ENCODE measurements at regions not wholly inside any gene's neighbourhood (a gene's known extent, or its start where the extent isn't known, plus 50 kb on each side); places are given as distances from the start of the nearest gene placed in this dataset.

DNA sequence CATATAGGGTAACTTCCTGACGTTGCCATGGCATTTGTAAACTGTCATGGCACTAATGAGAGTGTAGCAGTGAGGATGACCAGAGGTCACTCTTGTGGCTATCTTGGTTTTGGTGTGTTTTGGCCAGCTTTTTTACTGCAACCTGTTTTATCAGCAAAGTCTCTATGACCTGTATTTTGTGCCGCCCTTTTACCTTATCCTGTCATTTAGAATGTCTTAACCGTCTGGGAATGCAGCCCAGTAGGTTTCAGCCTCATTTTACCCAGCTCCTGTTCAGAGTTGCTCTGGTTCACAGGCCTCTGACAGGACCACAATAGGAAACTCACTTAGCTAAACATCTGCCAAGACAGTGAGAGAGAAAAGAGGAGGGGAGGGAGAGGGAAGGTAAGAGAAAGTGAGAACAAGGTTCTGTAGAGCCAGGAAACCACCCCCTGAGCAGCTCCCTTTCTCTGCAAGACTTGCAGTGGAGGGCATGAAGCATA, 64.8 kb upstream of the PLEKHG3 start:
- Histone ChIP-seq H3K9me3 (no peaks in the 10 kb centered on the region), H3K4me3 (no peak overlapping the region), H3K36me3 (no peaks in the 10 kb centered on the region), H3K27me3 (no peaks in the 10 kb centered on the region)
- DNase-seq: no peak

DNA sequence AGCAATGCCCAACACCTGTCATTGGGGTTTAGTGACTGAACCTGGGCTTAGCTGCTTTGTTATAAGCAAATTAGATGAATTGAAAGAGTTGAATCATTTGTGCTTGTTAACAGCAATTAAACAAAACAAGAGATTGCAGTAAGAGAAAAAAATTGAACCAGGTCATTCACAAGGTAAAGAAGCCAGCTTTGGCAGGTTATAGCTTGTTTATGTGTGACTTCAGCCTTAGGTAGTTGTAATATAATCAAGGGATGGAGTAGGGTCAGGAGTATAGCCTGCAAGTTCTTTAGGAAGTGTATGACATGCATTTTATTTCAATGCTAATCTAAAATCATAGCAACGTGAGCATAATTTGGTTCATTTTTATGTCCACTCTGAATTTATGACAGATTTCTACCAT, 63.4 kb upstream of the PLEKHG3 start:
- DNase-seq: no peak
- Histone ChIP-seq H3K27me3 (no peaks in the 10 kb centered on the region), H3K4me3 (no peak overlapping the region), H3K9me3 (no peaks in the 10 kb centered on the region), H3K36me3 (no peaks in the 10 kb centered on the region)

DNA sequence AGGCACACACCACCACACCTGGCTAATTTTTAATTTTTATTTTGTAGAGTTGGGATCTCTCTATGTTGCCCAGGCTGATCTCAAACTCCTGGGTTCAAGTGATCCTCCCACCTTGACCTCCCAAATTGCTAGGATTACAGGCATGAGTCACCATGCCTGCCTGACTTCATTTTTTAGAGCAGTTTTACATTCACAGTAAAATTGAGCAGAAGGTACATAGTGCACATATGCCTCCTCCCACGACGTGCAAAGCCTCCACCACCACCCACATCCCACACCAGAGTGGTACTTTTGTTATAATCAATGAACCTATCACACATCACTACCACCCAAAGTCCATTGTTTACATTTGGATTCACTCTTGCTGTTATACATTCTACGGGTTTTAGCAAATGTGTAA, 62.5 kb upstream of the PLEKHG3 start:
- no peaks in the 10 kb centered on the region for H3K9me3 ChIP-seq
- DNase-seq: no peak

DNA sequence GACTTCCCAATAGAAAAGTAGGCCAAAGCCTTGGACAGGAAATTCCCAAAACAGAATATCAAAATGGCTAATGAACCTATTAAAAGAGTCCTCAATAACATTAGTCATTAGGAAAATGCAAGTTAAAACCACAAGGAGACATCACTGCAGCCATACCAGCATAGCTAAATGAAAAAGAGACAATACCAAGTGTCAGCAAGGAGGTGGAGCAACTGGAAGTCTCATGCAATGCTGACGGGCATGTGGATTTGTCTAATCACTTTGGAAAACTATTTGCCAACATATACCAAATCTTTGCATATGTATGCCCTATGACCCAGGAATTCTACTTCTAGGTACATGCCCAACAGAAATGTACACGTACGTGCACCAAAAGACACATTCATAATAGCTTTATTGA, 60.5 kb upstream of the PLEKHG3 start:
- no peak for DNase-seq
- H3K36me3 ChIP-seq: no peaks in the 10 kb centered on the region
- H3K27me3 ChIP-seq: no peaks in the 10 kb centered on the region
- no peak overlapping the region for H3K4me3 ChIP-seq
- no peaks in the 10 kb centered on the region for H3K9me3 ChIP-seq

More for the DNA sequence above, 62.5 kb upstream of the PLEKHG3 start:
- Histone ChIP-seq H3K36me3 (no peaks in the 10 kb centered on the region), H3K4me3 (no peak overlapping the region), H3K27me3 (no peaks in the 10 kb centered on the region)

DNA sequence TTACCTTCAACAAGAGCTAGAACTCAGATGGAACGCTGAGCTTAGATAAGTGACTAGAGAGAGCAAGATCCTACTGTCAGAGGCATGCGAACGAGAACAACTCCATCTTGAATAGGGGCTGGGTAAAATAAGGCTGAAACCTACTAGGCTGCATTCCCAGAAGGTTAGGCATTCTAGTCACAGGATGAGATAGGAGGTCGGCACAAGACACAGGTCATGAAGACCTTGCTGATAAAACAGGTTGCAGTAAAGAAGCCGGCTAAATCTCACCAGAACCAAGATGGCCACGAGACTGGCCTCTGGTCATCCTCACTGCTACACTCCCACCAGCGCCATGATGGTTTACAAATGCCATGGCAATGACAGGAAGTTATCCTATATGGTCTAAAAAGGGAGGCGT, 59.6 kb upstream of the PLEKHG3 start:
- no peaks in the 10 kb centered on the region for H3K36me3 ChIP-seq
- H3K4me3 ChIP-seq: no peak overlapping the region
- DNase-seq: no peak
- H3K27me3 ChIP-seq: no peaks in the 10 kb centered on the region
- no peaks in the 10 kb centered on the region for H3K9me3 ChIP-seq

DNA sequence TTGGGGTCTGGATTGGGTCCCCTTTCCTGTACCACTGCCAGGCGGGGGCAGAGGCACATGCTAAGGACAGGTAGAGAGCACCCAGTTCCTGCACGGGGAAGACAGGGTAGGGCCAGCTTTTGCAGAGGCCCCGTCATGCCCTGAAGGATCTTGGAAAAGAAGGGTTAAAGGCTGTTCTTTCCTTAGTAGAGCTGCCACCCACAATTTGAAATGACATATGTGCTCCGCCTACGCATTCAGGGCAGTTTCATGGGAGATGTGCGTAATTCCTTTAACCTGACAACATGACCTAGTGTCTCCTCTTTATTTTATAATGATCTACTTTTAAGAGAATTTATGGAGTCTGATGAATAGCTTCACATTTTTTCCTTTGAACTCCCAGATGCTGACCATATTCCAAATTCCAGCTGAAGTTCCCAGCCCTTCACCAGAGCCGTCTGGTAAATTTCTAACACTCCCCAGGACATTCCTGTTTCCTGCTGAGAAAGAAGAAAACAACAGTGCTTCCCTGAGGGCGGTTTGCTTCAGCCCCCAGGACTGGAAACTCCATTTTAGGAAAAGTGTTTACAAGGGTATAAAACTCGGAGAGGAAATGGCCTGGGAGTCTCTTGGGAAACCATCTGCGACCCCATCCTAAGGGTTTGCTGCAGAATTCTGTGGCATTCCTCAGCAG, 58.9 kb upstream of the PLEKHG3 start:
- Histone ChIP-seq H3K4me3 (no peak overlapping the region), H3K9me3 (no peaks in the 10 kb centered on the region), H3K36me3 (no peaks in the 10 kb centered on the region), H3K27me3 (no peaks in the 10 kb centered on the region)
- DNase-seq: peak; percentile 41

DNA sequence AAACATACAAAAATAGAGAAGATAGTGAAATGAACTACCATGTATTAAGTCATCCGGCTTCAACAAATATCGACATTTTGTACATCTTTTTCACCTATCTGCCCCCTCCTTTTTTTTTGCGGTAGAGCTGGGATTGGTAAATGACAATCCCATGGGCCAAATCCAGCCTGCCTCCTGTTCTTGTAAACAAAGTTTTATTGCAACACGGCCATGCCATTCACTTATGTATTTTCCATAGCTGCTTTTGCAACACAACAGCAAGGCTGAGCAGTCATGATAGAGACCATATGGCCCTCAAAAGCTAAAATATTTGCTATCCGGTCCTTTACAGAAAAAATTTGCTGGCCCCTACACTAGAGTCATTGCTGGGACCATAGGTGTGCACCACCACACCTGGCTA, 58.1 kb upstream of the PLEKHG3 start:
- Histone ChIP-seq H3K4me3 (no peak overlapping the region), H3K9me3 (no peaks in the 10 kb centered on the region), H3K36me3 (no peaks in the 10 kb centered on the region), H3K27me3 (no peaks in the 10 kb centered on the region)
- no peak for DNase-seq

DNA sequence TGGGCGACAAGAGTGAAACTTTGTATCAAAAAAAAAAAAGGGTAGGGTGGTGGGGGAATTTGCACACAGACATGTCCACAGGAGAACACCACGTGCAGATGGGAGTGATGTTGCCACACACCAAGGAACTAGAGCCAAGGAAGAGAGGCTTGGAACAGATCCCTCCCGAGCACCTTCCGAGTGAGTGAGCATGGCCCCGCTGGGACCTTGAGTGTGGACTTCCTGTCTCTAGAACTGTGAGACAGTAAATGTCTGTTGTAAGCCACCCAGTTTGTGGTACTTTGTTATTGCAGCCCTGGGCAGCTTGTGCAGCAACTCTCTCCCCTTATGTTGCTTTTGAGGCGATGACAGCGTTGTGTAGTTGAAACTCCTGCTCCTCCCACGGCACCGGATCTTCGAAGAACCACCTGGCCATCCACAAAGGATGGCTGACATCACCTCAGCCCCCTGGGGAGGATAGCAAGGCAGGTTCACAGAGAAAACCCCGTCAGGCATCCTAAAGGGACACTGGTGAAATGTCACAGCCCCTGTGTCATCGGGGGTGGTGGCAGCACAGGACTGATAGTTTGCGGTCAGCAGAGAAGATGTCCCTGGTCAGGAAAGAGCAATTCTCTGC, 54.7 kb upstream of the PLEKHG3 start:
- Histone ChIP-seq H3K9me3 (no peaks in the 10 kb centered on the region), H3K36me3 (no peaks in the 10 kb centered on the region), H3K4me3 (no peak overlapping the region), H3K27me3 (no peaks in the 10 kb centered on the region)
- no peak for DNase-seq

DNA sequence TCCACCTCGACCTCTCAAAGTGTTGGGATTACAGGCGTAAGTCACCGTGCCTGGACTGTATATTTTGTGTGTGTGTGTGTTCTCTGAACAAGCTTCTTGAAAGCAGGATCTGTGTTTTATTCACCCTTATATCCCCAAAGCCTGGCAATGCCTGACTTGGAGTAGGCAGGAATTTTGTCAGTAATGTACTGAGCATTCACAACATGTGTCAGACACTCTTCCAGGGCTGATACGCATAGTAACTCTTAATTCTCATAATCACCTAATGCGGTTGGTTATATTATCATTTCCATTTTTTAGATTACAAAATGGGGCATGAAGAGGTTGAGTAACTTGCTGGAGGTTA, 50.4 kb upstream of the PLEKHG3 start:
- Histone ChIP-seq H3K36me3 (no peaks in the 10 kb centered on the region), H3K9me3 (no peaks in the 10 kb centered on the region), H3K27me3 (no peaks in the 10 kb centered on the region), H3K4me3 (no peak overlapping the region)
- no peak for DNase-seq

DNA sequence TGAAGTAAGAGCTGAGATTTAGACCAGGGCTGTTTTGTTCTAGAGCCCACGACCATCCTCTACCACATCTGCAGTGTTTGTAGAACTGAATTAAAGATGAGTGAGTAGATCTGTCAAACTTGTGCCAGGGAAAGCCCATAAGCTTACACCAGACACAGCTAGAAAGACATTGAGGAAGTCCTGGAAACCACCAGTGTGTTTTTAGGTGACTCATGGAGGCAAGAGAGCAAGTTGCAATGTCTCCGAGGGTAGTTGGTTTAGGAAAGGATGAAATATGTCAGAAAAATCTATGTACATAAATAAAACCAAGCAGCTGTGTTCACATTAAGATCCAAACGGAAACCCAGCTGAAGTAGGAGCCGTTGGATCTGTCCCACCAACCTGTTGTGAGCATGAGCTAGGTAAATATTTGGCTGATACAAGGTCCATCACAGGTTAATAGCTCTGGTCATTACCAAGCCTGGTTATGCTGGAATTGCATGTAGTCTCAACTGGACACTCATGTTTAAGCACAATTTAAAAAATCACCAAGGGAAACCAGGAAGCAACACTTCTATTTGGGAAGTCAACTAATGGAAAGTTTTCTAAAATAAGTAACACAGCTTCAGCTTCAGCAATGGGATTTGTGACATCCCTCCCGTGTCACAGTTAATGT, 49.9 kb upstream of the PLEKHG3 start:
- Histone ChIP-seq H3K4me3 (no peak overlapping the region), H3K9me3 (no peaks in the 10 kb centered on the region), H3K36me3 (no peaks in the 10 kb centered on the region), H3K27me3 (no peaks in the 10 kb centered on the region)
- DNase-seq: peak; percentile 18
